ENCODE measurements at regions not wholly inside any gene's neighbourhood (a gene's known extent, or its start where the extent isn't known, plus 50 kb on each side); places are given as distances from the start of the nearest gene placed in this dataset.

DNA sequence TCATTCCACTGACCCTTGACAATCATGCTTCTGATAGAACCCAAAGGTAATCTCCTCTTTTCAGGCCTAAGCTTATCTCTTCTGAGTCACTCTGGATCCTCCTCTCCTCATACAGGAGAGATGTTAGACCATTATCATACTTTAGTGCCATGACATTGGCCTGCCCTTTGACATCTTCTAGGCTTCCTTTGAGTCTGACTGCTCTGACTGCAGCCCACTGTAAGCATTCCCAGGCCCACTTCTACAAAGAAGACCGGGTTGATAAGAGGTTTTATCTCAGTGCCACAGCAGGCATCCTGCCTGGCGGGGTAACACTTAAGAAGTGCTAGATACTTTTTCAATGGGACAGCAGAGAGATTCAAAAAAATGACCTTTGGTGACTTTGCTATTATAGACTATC, 438.0 kb downstream of the KCNA4 start:
- H3K27me3 ChIP-seq (ENCODE audit: insufficient read depth, low read length, poor library complexity): no peaks in the 10 kb centered on the region
- H3K9me3 ChIP-seq (ENCODE audit: insufficient read depth, low read length, severe bottlenecking): no peaks in the 10 kb centered on the region
- TF ChIP-seq, protein P1, sequence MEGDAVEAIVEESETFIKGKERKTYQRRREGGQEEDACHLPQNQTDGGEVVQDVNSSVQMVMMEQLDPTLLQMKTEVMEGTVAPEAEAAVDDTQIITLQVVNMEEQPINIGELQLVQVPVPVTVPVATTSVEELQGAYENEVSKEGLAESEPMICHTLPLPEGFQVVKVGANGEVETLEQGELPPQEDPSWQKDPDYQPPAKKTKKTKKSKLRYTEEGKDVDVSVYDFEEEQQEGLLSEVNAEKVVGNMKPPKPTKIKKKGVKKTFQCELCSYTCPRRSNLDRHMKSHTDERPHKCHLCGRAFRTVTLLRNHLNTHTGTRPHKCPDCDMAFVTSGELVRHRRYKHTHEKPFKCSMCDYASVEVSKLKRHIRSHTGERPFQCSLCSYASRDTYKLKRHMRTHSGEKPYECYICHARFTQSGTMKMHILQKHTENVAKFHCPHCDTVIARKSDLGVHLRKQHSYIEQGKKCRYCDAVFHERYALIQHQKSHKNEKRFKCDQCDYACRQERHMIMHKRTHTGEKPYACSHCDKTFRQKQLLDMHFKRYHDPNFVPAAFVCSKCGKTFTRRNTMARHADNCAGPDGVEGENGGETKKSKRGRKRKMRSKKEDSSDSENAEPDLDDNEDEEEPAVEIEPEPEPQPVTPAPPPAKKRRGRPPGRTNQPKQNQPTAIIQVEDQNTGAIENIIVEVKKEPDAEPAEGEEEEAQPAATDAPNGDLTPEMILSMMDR (IDR thresholded peaks at IDR 0.05; ENCODE audit: borderline replicate concordance, extremely low read depth, low read length, poor library complexity, severe bottlenecking): no peak
- no peak for TF ChIP-seq EZH2 (IDR thresholded peaks at IDR 0.05; ENCODE audit: borderline replicate concordance, low read depth, low read length, severe bottlenecking)
- no peak overlapping the region for H3K27ac ChIP-seq (ENCODE audit: low read length)
- H3K36me3 ChIP-seq (ENCODE audit: insufficient read depth, low read length): no peaks in the 10 kb centered on the region
- H3K9ac ChIP-seq (ENCODE audit: low read depth, low read length): no peak overlapping the region
- H2AFZ ChIP-seq (ENCODE audit: low read depth, low read length): no peak overlapping the region
- ATAC-seq (ENCODE audit: insufficient read depth, low read depth): no peak
- no peak overlapping the region for H3K4me3 ChIP-seq (ENCODE audit: low read depth in 1 of 2, low read length in 2 of 2)
- no peaks in the 10 kb centered on the region for H3K79me2 ChIP-seq (ENCODE audit: insufficient read depth, low read length)
- no peaks in the 10 kb centered on the region for H3K4me1 ChIP-seq (ENCODE audit: insufficient read depth, low read length)
- no peak for DNase-seq
- no peaks in the 10 kb centered on the region for H4K20me1 ChIP-seq (ENCODE audit: insufficient read depth, low read length)
- no peak overlapping the region for H3K4me2 ChIP-seq (ENCODE audit: insufficient read depth, low read length)

GRCh38 chr11:29564486-29564885, 452.3 kb downstream of the KCNA4 start:
- no peak overlapping the region for H3K4me2 ChIP-seq (ENCODE audit: insufficient read depth, low read length)
- TF ChIP-seq EZH2 (IDR thresholded peaks at IDR 0.05; ENCODE audit: borderline replicate concordance, low read depth, low read length, severe bottlenecking): no peak
- TF ChIP-seq, protein P1 (IDR thresholded peaks at IDR 0.05; ENCODE audit: borderline replicate concordance, extremely low read depth, low read length, poor library complexity, severe bottlenecking): no peak
- H3K9me3 ChIP-seq (ENCODE audit: insufficient read depth, low read length, severe bottlenecking): no peaks in the 10 kb centered on the region
- no peak for DNase-seq
- no peaks in the 10 kb centered on the region for H3K36me3 ChIP-seq (ENCODE audit: insufficient read depth, low read length)
- H3K4me1 ChIP-seq (ENCODE audit: insufficient read depth, low read length): no peaks in the 10 kb centered on the region
- no peak overlapping the region for H3K4me3 ChIP-seq (ENCODE audit: low read depth in 1 of 2, low read length in 2 of 2)
- no peak for ATAC-seq (ENCODE audit: insufficient read depth, low read depth)
- no peak overlapping the region for H3K9ac ChIP-seq (ENCODE audit: low read depth, low read length)
- no peaks in the 10 kb centered on the region for H4K20me1 ChIP-seq (ENCODE audit: insufficient read depth, low read length)
- H3K27me3 ChIP-seq (ENCODE audit: insufficient read depth, low read length, poor library complexity): no peaks in the 10 kb centered on the region
- no peaks in the 10 kb centered on the region for H3K79me2 ChIP-seq (ENCODE audit: insufficient read depth, low read length)
- no peak overlapping the region for H2AFZ ChIP-seq (ENCODE audit: low read depth, low read length)
- H3K27ac ChIP-seq (ENCODE audit: low read length): no peak overlapping the region

GRCh38 chr11:29562183-29562582, 454.6 kb downstream of the KCNA4 start:
- DNase-seq (no peak), ATAC-seq (ENCODE audit: insufficient read depth, low read depth) (no peak)
- Histone ChIP-seq H3K27me3 (ENCODE audit: insufficient read depth, low read length, poor library complexity) (no peaks in the 10 kb centered on the region), H3K4me2 (ENCODE audit: insufficient read depth, low read length) (no peak overlapping the region), H3K79me2 (ENCODE audit: insufficient read depth, low read length) (no peaks in the 10 kb centered on the region), H3K27ac (ENCODE audit: low read length) (no peak overlapping the region), H3K36me3 (ENCODE audit: insufficient read depth, low read length) (no peaks in the 10 kb centered on the region), H3K9ac (ENCODE audit: low read depth, low read length) (no peak overlapping the region), H3K9me3 (ENCODE audit: insufficient read depth, low read length, severe bottlenecking) (no peaks in the 10 kb centered on the region), H3K4me1 (ENCODE audit: insufficient read depth, low read length) (no peaks in the 10 kb centered on the region), H4K20me1 (ENCODE audit: insufficient read depth, low read length) (no peaks in the 10 kb centered on the region), H3K4me3 (ENCODE audit: low read depth in 1 of 2, low read length in 2 of 2) (no peak overlapping the region), H2AFZ (ENCODE audit: low read depth, low read length) (no peak overlapping the region)
- TF ChIP-seq, protein P1 (IDR thresholded peaks at IDR 0.05; ENCODE audit: borderline replicate concordance, extremely low read depth, low read length, poor library complexity, severe bottlenecking): no peak
- no peak for TF ChIP-seq EZH2 (IDR thresholded peaks at IDR 0.05; ENCODE audit: borderline replicate concordance, low read depth, low read length, severe bottlenecking)

DNA sequence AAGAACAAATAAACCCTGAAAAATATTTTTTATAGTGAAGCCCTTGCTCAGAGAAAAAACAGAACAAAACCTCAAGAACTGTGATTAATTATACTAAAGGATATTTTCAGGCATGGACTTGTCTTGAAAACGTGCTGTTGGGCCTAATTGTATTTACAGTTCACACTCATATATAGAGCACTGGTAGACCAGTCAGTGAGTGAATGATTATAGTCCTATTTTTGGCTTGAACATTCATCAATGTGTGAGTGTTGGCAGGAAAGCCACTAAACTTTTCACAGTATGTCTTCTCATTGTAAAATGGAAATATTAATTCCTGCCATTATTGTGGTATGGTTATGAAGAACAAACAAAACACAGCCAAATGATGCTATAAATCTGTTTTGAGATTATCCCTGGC, 462.8 kb downstream of the KCNA4 start:
- ATAC-seq (ENCODE audit: insufficient read depth, low read depth) (no peak), DNase-seq (no peak)
- no peak overlapping the region for H2AFZ ChIP-seq (ENCODE audit: low read depth, low read length)

More for the DNA sequence above, 462.8 kb downstream of the KCNA4 start:
- H3K36me3 ChIP-seq (ENCODE audit: insufficient read depth, low read length): no peaks in the 10 kb centered on the region
- no peak overlapping the region for H3K9ac ChIP-seq (ENCODE audit: low read depth, low read length)
- no peaks in the 10 kb centered on the region for H3K79me2 ChIP-seq (ENCODE audit: insufficient read depth, low read length)
- no peak overlapping the region for H3K4me2 ChIP-seq (ENCODE audit: insufficient read depth, low read length)
- H3K4me1 ChIP-seq (ENCODE audit: insufficient read depth, low read length): no peaks in the 10 kb centered on the region
- no peaks in the 10 kb centered on the region for H4K20me1 ChIP-seq (ENCODE audit: insufficient read depth, low read length)
- no peak overlapping the region for H3K27ac ChIP-seq (ENCODE audit: low read length)
- H3K4me3 ChIP-seq (ENCODE audit: low read depth in 1 of 2, low read length in 2 of 2): no peak overlapping the region
- TF ChIP-seq, protein P1 (IDR thresholded peaks at IDR 0.05; ENCODE audit: borderline replicate concordance, extremely low read depth, low read length, poor library complexity, severe bottlenecking): no peak
- no peak for TF ChIP-seq EZH2 (IDR thresholded peaks at IDR 0.05; ENCODE audit: borderline replicate concordance, low read depth, low read length, severe bottlenecking)
- H3K9me3 ChIP-seq (ENCODE audit: insufficient read depth, low read length, severe bottlenecking): no peaks in the 10 kb centered on the region
- no peaks in the 10 kb centered on the region for H3K27me3 ChIP-seq (ENCODE audit: insufficient read depth, low read length, poor library complexity)

Measured in DND-41 (cell line).